GM10266 (cell line): ENCODE measurements at regions not wholly inside any gene's neighbourhood (a gene's known extent, or its start where the extent isn't known, plus 50 kb on each side); places are given as distances from the start of the nearest gene placed in this dataset.

Experiments
- DNase-seq: peaks from one replicate; pipeline ENCODE4 v3.0.0; 2012; ENCODE audit errors: extremely low spot score
- TF ChIP-seq, protein P1 (sequence below): IDR thresholded peaks from 2 replicates; pipeline ENCODE4 v1.5.1; 2012; ENCODE audit warnings: mild to moderate bottlenecking, low read depth; ENCODE audit not compliant: control insufficient read depth, insufficient read depth; ENCODE audit errors: missing control alignments

DNA sequence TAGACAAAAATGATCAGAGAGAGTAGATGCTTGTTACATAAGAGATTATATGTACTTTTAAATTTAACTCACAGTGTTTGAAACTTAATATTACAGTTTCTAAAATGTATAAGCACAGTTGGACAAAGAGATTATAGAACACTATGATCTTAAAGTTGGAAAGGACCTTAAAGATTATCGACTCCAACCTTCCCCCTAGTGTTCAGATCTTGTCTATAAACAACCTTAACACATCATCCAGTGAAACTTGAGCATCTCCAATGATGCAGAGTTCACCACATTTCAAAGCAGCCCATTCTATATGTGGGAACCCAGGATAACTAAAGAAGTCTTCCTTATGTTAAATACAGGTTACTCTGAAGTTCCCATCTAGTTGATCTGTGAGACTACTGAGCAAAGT, 480.8 kb downstream of the RMST start:
- DNase-seq = no peak

DNA sequence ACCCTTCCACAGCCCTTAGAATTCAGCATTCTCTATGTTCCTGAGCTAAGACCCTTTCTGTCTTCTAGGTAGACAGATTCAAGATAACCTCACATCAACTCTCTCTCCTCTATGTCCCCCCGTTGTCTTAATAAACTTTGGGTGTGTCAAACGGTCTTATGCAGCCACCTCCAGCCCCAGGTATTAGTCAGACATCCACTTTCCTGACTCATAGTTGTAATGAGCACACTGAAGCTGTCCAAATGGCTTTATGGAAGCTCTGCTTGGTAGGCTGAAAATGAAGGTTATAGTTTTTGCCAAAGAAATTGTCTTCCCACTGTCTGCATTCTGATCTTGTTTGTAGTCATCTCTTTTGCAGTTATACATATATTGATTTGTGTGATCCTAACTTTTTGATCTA, 482.0 kb downstream of the RMST start:
- TF ChIP-seq, protein P1, sequence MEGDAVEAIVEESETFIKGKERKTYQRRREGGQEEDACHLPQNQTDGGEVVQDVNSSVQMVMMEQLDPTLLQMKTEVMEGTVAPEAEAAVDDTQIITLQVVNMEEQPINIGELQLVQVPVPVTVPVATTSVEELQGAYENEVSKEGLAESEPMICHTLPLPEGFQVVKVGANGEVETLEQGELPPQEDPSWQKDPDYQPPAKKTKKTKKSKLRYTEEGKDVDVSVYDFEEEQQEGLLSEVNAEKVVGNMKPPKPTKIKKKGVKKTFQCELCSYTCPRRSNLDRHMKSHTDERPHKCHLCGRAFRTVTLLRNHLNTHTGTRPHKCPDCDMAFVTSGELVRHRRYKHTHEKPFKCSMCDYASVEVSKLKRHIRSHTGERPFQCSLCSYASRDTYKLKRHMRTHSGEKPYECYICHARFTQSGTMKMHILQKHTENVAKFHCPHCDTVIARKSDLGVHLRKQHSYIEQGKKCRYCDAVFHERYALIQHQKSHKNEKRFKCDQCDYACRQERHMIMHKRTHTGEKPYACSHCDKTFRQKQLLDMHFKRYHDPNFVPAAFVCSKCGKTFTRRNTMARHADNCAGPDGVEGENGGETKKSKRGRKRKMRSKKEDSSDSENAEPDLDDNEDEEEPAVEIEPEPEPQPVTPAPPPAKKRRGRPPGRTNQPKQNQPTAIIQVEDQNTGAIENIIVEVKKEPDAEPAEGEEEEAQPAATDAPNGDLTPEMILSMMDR = no peak
- no peak for DNase-seq

More for the DNA sequence above, 480.8 kb downstream of the RMST start:
- TF ChIP-seq, protein P1 = no peak

DNA sequence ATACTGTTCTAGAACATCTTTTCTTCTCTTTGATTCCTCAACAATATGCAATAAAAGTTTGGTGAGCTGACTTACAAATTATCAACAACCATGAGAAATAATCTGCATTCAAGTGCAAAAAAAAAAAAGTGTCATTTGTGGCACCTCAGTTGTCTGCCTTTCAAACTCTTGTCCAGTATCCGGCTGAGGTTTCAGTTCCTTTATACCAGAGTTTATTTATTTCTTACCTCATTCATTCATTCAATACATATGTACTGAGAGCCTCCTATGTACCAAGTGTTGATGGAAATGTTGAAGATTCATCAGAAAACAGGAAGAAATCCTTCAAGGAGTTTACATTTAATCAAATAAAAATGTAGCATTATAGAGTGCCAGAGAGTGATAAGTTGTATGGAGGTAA, 484.1 kb downstream of the RMST start:
- TF ChIP-seq, protein P1 = no peak
- DNase-seq = no peak

DNA sequence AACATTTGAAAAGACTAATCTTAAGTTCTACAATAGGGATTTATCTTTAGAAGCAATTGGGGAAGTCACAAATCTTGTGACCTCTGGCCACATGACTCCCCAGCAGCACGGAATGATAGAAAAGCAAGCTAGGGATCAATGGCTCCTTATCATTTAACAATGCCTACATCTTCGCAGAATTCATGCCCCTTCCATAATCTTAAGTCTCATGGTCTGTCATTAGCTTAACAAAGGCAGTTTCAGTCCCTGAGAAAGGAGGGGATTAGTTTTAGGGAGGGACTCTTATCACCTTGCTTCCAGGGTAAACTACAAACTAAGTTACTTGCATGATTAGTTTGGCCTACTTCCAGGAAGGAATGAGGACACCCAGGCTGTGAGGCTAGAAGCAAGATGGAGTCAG, 486.0 kb downstream of the RMST start:
- DNase-seq = no peak
- TF ChIP-seq, protein P1 = no peak

DNA sequence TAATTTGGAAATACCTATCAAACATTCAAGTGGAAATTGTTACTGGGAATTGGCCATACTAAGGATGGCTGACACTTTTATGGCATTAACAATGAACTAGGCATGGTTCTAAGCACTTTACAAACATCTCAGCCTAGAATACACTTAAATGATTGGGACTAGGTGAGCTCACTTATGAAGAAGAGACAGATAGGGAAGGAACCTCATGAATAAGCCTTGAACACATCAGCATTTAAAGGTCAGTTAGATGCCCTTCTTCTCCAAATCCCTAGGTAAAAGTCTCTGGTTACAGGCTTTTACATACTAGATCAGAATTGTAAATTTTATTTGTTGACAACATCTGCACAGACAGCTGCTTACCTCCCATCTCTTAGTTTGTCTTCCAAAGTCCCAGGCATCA, 488.6 kb downstream of the RMST start:
- TF ChIP-seq, protein P1 = no peak
- no peak for DNase-seq

DNA sequence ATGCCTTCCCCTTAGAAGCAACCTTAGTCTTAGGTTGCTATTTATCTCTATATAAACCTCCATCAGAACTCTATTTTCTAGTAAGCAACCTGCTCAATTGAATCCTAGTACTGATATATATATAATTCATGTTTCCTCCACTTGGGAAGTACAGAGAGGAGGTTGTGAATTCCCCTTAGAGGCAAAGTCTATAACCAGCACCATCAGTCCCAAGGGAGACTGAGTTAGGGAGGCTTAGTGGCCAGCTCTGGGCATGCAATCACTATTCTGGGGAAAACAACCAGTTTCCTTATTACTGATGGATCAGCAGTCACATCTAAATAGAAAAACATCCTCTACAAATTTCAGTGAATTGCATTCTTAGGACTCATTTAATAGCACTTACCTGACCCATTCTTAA, 489.1 kb downstream of the RMST start:
- no peak for DNase-seq
- TF ChIP-seq, protein P1 = no peak

DNA sequence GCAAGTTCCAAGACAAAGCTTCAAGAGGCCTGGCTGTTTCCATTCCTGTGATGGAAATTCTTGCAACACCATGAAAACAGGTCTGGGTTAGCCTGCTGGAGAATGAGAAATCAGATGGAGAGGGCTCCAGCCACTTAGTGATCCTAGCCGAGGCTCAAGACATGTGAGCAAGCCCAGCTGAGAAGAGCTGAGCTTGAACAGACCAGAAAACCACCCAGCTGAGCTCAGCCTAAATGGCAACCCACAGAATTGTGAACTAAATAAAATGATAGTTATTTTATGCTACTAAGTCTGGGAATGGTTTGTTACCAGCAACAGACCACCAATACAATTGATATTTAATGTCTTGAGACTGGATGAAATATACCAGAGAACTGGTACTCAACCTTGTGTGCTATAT, 494.5 kb downstream of the RMST start:
- TF ChIP-seq, protein P1 = no peak

More for the DNA sequence above, 494.5 kb downstream of the RMST start:
- no peak for DNase-seq
